Chondrocyte (in vitro differentiated cells): ENCODE measurements at regions not wholly inside any gene's neighbourhood (a gene's known extent, or its start where the extent isn't known, plus 50 kb on each side); places are given as distances from the start of the nearest gene placed in this dataset.
"Not testable (repeated sequence)": the region's sequence is repeated elsewhere in the genome, so short reads cannot be mapped to it uniquely, and the experiment has no call there.

Experiments used
- DNase-seq: peaks from one replicate; pipeline ENCODE4 v3.0.0; 2021; ENCODE audit warnings: mixed read lengths, low spot score
- H3K27ac Mint-ChIP-seq: one replicate; pipeline ENCODE4 v1.8.0; 2021; ENCODE audit warnings: mild to moderate bottlenecking, moderate library complexity, mixed read lengths; ENCODE audit not compliant: unreplicated experiment
- H3K27me3 Mint-ChIP-seq: 2 replicates; pipeline ENCODE4 v1.8.0; 2021; ENCODE audit warnings: low read depth, mixed read lengths
- H3K36me3 Mint-ChIP-seq: 2 replicates; pipeline ENCODE4 v1.8.0; 2021; ENCODE audit warnings: low read depth, mixed read lengths
- H3K4me1 Mint-ChIP-seq: 2 replicates; pipeline ENCODE4 v1.8.0; 2021; ENCODE audit warnings: low read depth, mild to moderate bottlenecking, mixed read lengths
- H3K4me3 Mint-ChIP-seq: one replicate; pipeline ENCODE4 v1.8.0; 2021; ENCODE audit warnings: mild to moderate bottlenecking, moderate library complexity, mixed read lengths; ENCODE audit not compliant: unreplicated experiment
- H3K9me3 Mint-ChIP-seq: 2 replicates; pipeline ENCODE4 v1.8.0; 2021; ENCODE audit warnings: low read depth, mixed read lengths
- TF ChIP-seq, protein P1 (sequence below): fragments of 200-600 bp; sonication (generic); IDR thresholded peaks from 2 replicates; pipeline ENCODE4 v1.5.0; 2021; ENCODE audit warnings: antibody characterized with exemption, mild to moderate bottlenecking, moderate library complexity

DNA sequence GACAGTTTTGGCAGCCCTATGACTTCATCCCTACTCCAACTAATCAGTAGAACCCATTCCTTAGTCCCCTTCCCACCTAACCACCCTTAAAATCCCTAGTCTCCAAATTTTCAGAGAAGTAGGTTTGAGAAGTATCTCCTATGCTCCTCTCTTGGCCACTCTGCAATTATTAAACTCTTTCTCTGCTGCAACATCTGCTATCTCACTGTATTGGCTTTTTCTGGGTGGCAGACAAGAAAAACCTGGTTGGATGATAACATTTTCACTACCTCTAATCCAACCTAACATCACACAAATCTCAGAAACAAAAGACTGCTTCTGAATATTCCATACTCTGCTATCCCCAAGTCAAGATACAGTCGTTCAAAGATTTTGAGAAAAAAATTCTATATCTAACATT lies 542.4 kb upstream of the SOX9 start:
- H3K4me1 Mint-ChIP-seq, result no peaks in the 10 kb centered on the region
- H3K36me3 Mint-ChIP-seq, result peaks cover 7% of the 10 kb centered on the region
- no peak overlapping the region for H3K27ac Mint-ChIP-seq
- no peaks in the 10 kb centered on the region for H3K27me3 Mint-ChIP-seq
- peaks cover 16% of the 10 kb centered on the region for H3K9me3 Mint-ChIP-seq
- TF ChIP-seq, protein P1, sequence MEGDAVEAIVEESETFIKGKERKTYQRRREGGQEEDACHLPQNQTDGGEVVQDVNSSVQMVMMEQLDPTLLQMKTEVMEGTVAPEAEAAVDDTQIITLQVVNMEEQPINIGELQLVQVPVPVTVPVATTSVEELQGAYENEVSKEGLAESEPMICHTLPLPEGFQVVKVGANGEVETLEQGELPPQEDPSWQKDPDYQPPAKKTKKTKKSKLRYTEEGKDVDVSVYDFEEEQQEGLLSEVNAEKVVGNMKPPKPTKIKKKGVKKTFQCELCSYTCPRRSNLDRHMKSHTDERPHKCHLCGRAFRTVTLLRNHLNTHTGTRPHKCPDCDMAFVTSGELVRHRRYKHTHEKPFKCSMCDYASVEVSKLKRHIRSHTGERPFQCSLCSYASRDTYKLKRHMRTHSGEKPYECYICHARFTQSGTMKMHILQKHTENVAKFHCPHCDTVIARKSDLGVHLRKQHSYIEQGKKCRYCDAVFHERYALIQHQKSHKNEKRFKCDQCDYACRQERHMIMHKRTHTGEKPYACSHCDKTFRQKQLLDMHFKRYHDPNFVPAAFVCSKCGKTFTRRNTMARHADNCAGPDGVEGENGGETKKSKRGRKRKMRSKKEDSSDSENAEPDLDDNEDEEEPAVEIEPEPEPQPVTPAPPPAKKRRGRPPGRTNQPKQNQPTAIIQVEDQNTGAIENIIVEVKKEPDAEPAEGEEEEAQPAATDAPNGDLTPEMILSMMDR, result no peak
- H3K4me3 Mint-ChIP-seq, result no peak overlapping the region
- no peak for DNase-seq

DNA sequence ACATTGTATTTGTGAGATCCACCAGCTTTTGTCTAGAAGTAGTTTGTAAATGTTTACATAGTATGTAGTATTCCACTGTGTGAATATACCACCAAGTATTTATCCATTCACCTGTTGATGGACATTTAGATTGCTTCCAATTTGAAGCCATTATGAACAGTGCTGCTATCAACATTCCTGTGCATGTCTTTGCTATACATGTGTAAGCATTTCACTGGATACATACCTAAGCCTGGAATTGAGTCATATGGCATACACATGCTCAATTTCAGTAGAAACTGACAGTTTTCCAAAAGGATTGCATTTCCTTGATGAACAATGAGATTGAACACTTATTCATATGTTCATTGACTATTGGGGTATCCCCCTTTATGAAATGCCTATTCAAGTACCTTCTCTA lies 540.6 kb upstream of the SOX9 start:
- Mint-ChIP-seq H3K27ac (no peak overlapping the region), H3K9me3 (peaks cover 16% of the 10 kb centered on the region), H3K4me3 (no peak overlapping the region), H3K27me3 (no peaks in the 10 kb centered on the region), H3K4me1 (no peaks in the 10 kb centered on the region), H3K36me3 (peaks cover 7% of the 10 kb centered on the region)
- TF ChIP-seq, protein P1, result no peak
- no peak for DNase-seq

GRCh38 chr17:71585540-71585939 lies 535.3 kb upstream of the SOX9 start:
- H3K36me3 Mint-ChIP-seq, result no peaks in the 10 kb centered on the region
- peaks cover 23% of the 10 kb centered on the region for H3K4me1 Mint-ChIP-seq
- H3K4me3 Mint-ChIP-seq, result no peak overlapping the region
- TF ChIP-seq, protein P1, result no peak
- peaks cover 6% of the 10 kb centered on the region for H3K9me3 Mint-ChIP-seq
- DNase-seq, result no peak
- no peaks in the 10 kb centered on the region for H3K27me3 Mint-ChIP-seq
- H3K27ac Mint-ChIP-seq, result no peak overlapping the region

DNA sequence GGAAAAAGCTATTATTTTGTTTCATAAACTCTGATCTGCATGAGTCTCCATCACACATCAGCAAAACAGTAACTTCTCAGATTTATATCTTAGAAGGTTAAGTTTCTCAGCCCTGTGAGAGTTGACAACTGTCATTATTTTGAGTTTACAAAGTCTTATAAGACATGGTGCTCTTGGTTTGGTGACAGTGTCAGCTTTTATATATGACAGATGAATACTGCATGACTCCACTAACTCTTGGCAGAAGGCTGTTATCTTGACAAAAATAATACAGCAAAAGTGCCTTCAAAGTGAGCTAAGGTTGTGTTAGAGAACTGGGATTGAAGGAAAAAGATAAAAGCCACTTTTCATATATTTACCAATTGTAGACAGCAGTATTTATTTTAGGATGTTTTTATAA lies 528.4 kb upstream of the SOX9 start:
- DNase-seq, result no peak
- H3K27me3 Mint-ChIP-seq, result no peaks in the 10 kb centered on the region
- TF ChIP-seq, protein P1, result no peak
- H3K27ac Mint-ChIP-seq, result no peak overlapping the region
- H3K36me3 Mint-ChIP-seq, result no peaks in the 10 kb centered on the region
- no peak overlapping the region for H3K4me3 Mint-ChIP-seq
- peaks cover 49% of the 10 kb centered on the region for H3K4me1 Mint-ChIP-seq
- peaks cover 6% of the 10 kb centered on the region for H3K9me3 Mint-ChIP-seq

DNA sequence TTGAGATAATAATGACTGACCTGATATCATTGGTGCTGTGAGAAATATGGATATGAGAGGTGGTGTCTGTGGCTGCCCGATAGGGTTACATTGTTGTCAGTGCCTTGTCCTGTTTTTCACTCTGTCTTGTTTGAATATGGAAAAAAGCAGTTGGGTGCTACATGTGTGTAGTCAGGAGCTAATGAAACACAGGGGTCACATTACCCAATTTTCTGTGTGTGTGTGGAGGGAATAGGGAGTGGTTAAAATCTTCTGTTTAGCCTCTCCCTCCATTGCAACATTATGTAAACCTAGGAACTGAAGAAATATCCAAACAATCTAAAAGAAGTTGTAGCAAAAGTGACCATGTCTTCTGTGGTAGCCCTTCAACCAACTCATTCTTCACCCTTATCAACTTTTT lies 527.7 kb upstream of the SOX9 start:
- DNase-seq, result no peak
- Mint-ChIP-seq H3K27me3 (no peaks in the 10 kb centered on the region), H3K4me3 (no peak overlapping the region), H3K4me1 (peaks cover 47% of the 10 kb centered on the region), H3K9me3 (peaks cover 3% of the 10 kb centered on the region), H3K27ac (no peak overlapping the region), H3K36me3 (no peaks in the 10 kb centered on the region)
- TF ChIP-seq, protein P1, result no peak

- H3K27ac Mint-ChIP-seq, H3K9me3 Mint-ChIP-seq, H3K27me3 Mint-ChIP-seq, DNase-seq, H3K36me3 Mint-ChIP-seq, H3K4me3 Mint-ChIP-seq, H3K4me1 Mint-ChIP-seq: not testable (repeated sequence)
Measured at GRCh38 chr17:71599583-71599982, 521.2 kb upstream of the SOX9 start.
